C4-2B (cell line): ENCODE measurements at regions not wholly inside any gene's neighbourhood (a gene's known extent, or its start where the extent isn't known, plus 50 kb on each side); places are given as distances from the start of the nearest gene placed in this dataset.
"Not testable (repeated sequence)": the region's sequence is repeated elsewhere in the genome, so short reads cannot be mapped to it uniquely, and the experiment has no call there.

Experiments
- CTCF ChIP-seq: fragments of 450-650 bp; conservative IDR thresholded peaks from 2 replicates; pipeline ENCODE4 v1.5.1; 2017; ENCODE audit warnings: mild to moderate bottlenecking
- ZFX ChIP-seq: fragments of 450-650 bp; IDR thresholded peaks from 2 replicates; pipeline ENCODE4 v1.6.1; 2017

DNA sequence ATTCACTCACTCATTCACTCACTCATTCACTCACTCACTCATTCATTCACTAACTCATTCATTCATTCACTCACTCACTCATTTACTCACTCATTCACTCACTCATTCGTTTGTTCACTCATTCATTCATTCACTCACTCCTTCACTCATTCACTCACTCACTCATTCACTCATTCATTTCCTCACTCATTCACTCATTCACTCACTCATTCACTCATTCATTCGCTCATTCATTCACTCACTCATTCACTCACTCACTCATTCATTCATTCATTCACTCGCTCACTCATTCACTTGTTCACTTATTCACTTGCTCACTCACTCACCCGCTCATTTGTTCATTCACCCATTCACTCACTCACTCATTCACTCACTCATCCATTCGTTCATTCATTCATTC, 140.2 kb upstream of the FOXD4L5 start:
- not testable (repeated sequence) for TF ChIP-seq CTCF, ZFX
